Ishikawa (cell line): ENCODE measurements at regions not wholly inside any gene's neighbourhood (a gene's known extent, or its start where the extent isn't known, plus 50 kb on each side); places are given as distances from the start of the nearest gene placed in this dataset.

Experiments used
- CEBPB ChIP-seq: IDR thresholded peaks from 2 replicates; pipeline ENCODE4 v1.6.1; 2012
- CREB1 ChIP-seq: IDR thresholded peaks from 2 replicates; pipeline ENCODE4 v1.6.1; 2012; ENCODE audit warnings: low read depth
- EGR1 ChIP-seq: IDR thresholded peaks from 2 replicates; pipeline ENCODE4 v1.6.1; 2012
- EP300 ChIP-seq: IDR thresholded peaks from 2 replicates; pipeline ENCODE4 v1.6.1; 2012; ENCODE audit warnings: borderline replicate concordance
- FOXM1 ChIP-seq: IDR thresholded peaks from 2 replicates; pipeline ENCODE4 v1.6.1; 2012; ENCODE audit warnings: low read depth, borderline replicate concordance
- MAX ChIP-seq: IDR thresholded peaks from 2 replicates; pipeline ENCODE4 v1.6.1; 2012
- NFIC ChIP-seq: IDR thresholded peaks from 2 replicates; pipeline ENCODE4 v1.6.1; 2012
- RAD21 ChIP-seq: IDR thresholded peaks from 2 replicates; pipeline ENCODE4 v1.6.1; 2012; ENCODE audit warnings: low read depth
- TAF1 ChIP-seq: IDR thresholded peaks from 2 replicates; pipeline ENCODE4 v1.6.1; 2012; ENCODE audit warnings: low read depth, mild to moderate bottlenecking
- TCF12 ChIP-seq: IDR thresholded peaks from 2 replicates; pipeline ENCODE4 v1.6.1; 2012; ENCODE audit warnings: low read depth
- TEAD4 ChIP-seq: IDR thresholded peaks from 2 replicates; pipeline ENCODE4 v1.6.1; 2012
- USF1 ChIP-seq: IDR thresholded peaks from 2 replicates; pipeline ENCODE4 v1.6.1; 2012
- YY1 ChIP-seq: IDR thresholded peaks from 2 replicates; pipeline ENCODE4 v1.6.1; 2012; ENCODE audit warnings: low read depth
- ZBTB7A ChIP-seq: IDR thresholded peaks from 2 replicates; pipeline ENCODE4 v1.6.1; 2012; ENCODE audit warnings: low read depth
- TF ChIP-seq, protein P1 (sequence below): IDR thresholded peaks from 2 replicates; pipeline ENCODE4 v1.6.1; 2012; ENCODE audit warnings: low read depth, mild to moderate bottlenecking

DNA sequence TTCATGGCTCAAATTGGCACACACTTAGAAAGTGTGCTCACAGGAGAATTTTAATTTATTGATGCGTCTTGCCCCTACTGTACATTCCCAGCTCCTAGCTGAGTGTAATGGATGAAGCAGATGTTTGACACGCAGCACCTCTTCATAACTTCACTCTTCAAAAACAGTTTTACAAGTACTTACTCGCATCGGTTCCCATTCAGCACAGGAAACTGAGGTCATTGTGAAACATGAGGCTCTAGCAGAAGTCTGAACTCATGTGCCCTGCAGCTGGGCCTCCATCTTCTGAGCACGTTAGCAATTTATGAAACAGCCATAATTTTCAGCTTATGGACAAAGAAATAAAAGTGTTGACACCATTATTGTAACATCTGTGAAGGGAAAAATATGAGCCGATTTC is 558.9 kb upstream of the MGMT start:
- TF ChIP-seq, protein P1, sequence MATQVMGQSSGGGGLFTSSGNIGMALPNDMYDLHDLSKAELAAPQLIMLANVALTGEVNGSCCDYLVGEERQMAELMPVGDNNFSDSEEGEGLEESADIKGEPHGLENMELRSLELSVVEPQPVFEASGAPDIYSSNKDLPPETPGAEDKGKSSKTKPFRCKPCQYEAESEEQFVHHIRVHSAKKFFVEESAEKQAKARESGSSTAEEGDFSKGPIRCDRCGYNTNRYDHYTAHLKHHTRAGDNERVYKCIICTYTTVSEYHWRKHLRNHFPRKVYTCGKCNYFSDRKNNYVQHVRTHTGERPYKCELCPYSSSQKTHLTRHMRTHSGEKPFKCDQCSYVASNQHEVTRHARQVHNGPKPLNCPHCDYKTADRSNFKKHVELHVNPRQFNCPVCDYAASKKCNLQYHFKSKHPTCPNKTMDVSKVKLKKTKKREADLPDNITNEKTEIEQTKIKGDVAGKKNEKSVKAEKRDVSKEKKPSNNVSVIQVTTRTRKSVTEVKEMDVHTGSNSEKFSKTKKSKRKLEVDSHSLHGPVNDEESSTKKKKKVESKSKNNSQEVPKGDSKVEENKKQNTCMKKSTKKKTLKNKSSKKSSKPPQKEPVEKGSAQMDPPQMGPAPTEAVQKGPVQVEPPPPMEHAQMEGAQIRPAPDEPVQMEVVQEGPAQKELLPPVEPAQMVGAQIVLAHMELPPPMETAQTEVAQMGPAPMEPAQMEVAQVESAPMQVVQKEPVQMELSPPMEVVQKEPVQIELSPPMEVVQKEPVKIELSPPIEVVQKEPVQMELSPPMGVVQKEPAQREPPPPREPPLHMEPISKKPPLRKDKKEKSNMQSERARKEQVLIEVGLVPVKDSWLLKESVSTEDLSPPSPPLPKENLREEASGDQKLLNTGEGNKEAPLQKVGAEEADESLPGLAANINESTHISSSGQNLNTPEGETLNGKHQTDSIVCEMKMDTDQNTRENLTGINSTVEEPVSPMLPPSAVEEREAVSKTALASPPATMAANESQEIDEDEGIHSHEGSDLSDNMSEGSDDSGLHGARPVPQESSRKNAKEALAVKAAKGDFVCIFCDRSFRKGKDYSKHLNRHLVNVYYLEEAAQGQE = no peak
- TF ChIP-seq NFIC (no peak), YY1 (no peak), EP300 (no peak), TAF1 (no peak), ZBTB7A (no peak), TEAD4 (no peak), CEBPB (no peak), RAD21 (no peak), USF1 (no peak), EGR1 (no peak), CREB1 (no peak), MAX (no peak), FOXM1 (no peak)

GRCh38 chr10:128908499-128908898 is 558.5 kb upstream of the MGMT start:
- TF ChIP-seq USF1 (no peak), CEBPB (no peak), FOXM1 (no peak), RAD21 (no peak), TAF1 (no peak), NFIC (no peak), TCF12 (no peak)
- TF ChIP-seq, protein P1 = no peak

DNA sequence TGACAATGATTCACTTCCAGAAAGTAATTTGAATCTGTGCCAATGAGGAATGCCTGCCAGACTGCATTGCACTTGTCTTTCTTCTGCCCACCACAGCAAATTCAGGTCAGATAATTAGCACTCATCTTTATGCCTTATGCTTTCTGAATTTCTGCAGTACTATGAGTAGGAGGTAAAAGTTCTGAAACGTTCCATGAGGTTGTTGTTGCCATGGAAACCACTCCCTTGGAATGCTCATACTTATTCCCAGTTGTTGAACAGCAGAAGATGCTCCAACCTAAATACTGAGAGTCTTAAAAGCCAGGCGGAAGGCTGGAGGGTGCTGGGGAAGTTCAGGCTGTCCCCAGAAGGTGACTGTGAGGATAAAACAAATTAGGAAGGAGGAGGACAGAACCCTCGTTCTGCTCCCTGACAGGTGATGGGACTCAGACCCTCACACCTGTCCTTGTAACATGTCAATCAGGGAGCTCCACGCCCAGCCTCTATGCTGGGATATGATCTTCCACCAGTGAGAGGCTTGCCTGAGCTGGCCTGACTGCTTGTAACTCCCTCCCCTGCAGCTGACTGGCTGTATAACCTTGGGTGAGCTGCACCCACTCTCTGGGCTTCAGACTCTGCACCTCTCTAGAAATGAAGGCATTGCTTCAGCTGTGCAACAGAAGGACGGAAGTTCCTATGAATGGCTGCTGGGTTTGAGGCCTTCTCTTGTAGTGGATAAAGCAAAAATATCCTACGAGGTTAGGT is 554.3 kb upstream of the MGMT start:
- no peak for TF ChIP-seq RAD21
- TF ChIP-seq EGR1 = no peak
- no peak for TF ChIP-seq USF1
- no peak for TF ChIP-seq CEBPB
- TF ChIP-seq FOXM1 = no peak
- no peak for TF ChIP-seq CREB1
- TF ChIP-seq NFIC = no peak
- TF ChIP-seq MAX = no peak
- no peak for TF ChIP-seq EP300
- TF ChIP-seq ZBTB7A = no peak
- TF ChIP-seq, protein P1 = no peak
- TF ChIP-seq YY1 = no peak
- no peak for TF ChIP-seq TAF1
- TF ChIP-seq TEAD4 = no peak
- no peak for TF ChIP-seq TCF12

DNA sequence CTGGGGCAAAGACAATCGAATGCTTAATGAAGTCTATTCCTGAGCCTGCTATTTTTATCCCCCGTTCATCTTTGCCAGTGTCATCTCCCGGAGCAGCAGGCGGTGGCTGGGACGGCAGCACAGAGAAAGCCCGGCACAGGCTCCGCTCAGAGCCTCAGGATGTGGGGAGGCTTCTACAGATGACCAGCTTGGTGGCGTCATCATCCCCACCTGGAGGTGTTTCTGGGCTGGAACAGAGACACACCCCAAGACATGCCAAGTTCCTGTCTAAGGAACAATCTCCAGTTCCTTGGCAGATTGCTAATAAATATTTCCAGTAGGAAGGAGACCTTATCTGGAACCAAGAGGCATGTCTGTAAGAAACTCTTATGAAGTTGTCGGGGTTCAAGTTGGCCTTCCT is 552.4 kb upstream of the MGMT start:
- TF ChIP-seq YY1 (no peak), MAX (no peak), RAD21 (no peak), TCF12 (no peak), ZBTB7A (no peak), EP300 (no peak), USF1 (no peak), TEAD4 (no peak), CREB1 (no peak), EGR1 (no peak), FOXM1 (no peak)
- TF ChIP-seq, protein P1 = no peak
